Mammary epithelial cell (primary cell): ENCODE measurements at regions not wholly inside any gene's neighbourhood (a gene's known extent, or its start where the extent isn't known, plus 50 kb on each side); places are given as distances from the start of the nearest gene placed in this dataset.

Experiments used
- EZH2 ChIP-seq: IDR thresholded peaks from 2 replicates; pipeline ENCODE4 v1.6.1; 2012; ENCODE audit warnings: low read length, inconsistent platforms, borderline replicate concordance
- TF ChIP-seq, protein P1 (sequence below), 2 donors: IDR thresholded peaks in 1 of 2; conservative IDR thresholded peaks in 1 of 2; 2 replicates each; pipeline ENCODE4 v1.5.1; 2011 to 2012; ENCODE audit warnings: inconsistent platforms in 2 of 2, low read length in 2 of 2, mild to moderate bottlenecking in 2 of 2, control low read depth in 1 of 2, low read depth in 1 of 2; ENCODE audit not compliant: insufficient read depth in 1 of 2; ENCODE audit errors: extremely low read depth in 1 of 2

- TF ChIP-seq, protein P1, sequence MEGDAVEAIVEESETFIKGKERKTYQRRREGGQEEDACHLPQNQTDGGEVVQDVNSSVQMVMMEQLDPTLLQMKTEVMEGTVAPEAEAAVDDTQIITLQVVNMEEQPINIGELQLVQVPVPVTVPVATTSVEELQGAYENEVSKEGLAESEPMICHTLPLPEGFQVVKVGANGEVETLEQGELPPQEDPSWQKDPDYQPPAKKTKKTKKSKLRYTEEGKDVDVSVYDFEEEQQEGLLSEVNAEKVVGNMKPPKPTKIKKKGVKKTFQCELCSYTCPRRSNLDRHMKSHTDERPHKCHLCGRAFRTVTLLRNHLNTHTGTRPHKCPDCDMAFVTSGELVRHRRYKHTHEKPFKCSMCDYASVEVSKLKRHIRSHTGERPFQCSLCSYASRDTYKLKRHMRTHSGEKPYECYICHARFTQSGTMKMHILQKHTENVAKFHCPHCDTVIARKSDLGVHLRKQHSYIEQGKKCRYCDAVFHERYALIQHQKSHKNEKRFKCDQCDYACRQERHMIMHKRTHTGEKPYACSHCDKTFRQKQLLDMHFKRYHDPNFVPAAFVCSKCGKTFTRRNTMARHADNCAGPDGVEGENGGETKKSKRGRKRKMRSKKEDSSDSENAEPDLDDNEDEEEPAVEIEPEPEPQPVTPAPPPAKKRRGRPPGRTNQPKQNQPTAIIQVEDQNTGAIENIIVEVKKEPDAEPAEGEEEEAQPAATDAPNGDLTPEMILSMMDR (conservative IDR thresholded peaks at IDR 0.05 in 1 of 2, IDR thresholded peaks at IDR 0.05 in 1 of 2; ENCODE audit: extremely low read depth in 1 of 2, insufficient read depth in 1 of 2, low read depth in 1 of 2, low read length in 2 of 2): no peak
- TF ChIP-seq EZH2: no peak
Measured at GRCh38 chrX:3227526-3227925, 118.9 kb downstream of the MXRA5 start.
